Activated T-helper 2 cell treated with anti-CD3 and anti-CD28 coated beads, Interferon-gamma antibody, Interleukin-2, Interleukin-4, amounts not matched to agents 10 μg/mL and 5 μg/mL and 100 μg/mL, durations not matched to agents 14 hours and 24 hours and 36 hours (primary cell): ENCODE measurements at regions not wholly inside any gene's neighbourhood (a gene's known extent, or its start where the extent isn't known, plus 50 kb on each side); places are given as distances from the start of the nearest gene placed in this dataset.

ENCODE experiments used
- DNase-seq: peaks from one replicate; pipeline ENCODE4 v3.0.0; 2021; ENCODE audit warnings: low spot score
- H3K27ac Mint-ChIP-seq: one replicate; pipeline ENCODE4 v1.8.0; 2021; ENCODE audit warnings: mixed read lengths
- H3K27me3 Mint-ChIP-seq: one replicate; pipeline ENCODE4 v1.8.0; 2021; ENCODE audit warnings: low read depth, mixed read lengths
- H3K36me3 Mint-ChIP-seq: one replicate; pipeline ENCODE4 v1.8.0; 2021; ENCODE audit warnings: low read depth, mixed read lengths
- H3K4me1 Mint-ChIP-seq: one replicate; pipeline ENCODE4 v1.8.0; 2021; ENCODE audit warnings: low read depth, mixed read lengths
- H3K4me3 Mint-ChIP-seq: one replicate; pipeline ENCODE4 v1.8.0; 2021; ENCODE audit warnings: low read depth, mild to moderate bottlenecking, moderate library complexity, mixed read lengths
- H3K9me3 Mint-ChIP-seq: one replicate; pipeline ENCODE4 v1.8.0; 2021; ENCODE audit warnings: mixed read lengths
- intact Hi-C: fragments of 100-400 bp; cut with micrococcal nuclease; formaldehyde crosslinking; loops from one replicate; pipeline ENCODE4 v1.15.1; 2023

DNA sequence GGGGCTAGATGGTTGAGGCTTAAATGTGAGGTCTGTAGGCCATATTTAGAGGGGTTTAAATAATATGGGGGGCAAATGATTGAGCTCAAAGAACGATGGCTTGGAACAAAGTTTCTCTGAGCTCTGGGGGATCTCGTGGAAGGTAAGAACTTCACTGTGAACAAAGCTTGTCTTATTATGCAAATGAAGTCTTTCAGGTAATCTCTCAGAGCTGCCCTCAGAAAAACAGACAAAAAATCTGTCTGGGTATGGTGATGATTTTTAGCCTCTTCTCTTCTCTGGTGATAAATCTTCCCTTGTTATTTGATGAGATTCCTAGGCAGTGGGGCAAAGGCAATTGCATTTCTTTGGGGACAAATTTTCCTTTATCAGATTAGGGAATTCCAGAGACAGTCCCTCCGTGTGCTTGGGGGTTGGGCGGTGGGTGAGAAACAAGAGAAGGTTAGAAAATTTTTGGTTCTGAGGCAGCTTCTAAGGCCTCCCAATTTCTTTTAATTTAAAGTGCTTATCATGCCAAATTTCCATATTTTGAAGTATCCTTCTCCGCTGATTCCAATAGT, 760.4 kb downstream of the TSN start:
- DNase-seq = no peak
- Mint-ChIP-seq H3K27ac (no peak overlapping the region), H3K9me3 (no peaks in the 10 kb centered on the region), H3K27me3 (no peaks in the 10 kb centered on the region), H3K4me1 (no peaks in the 10 kb centered on the region), H3K36me3 (no peaks in the 10 kb centered on the region), H3K4me3 (no peak overlapping the region)
- intact Hi-C loops = no loop called here

DNA sequence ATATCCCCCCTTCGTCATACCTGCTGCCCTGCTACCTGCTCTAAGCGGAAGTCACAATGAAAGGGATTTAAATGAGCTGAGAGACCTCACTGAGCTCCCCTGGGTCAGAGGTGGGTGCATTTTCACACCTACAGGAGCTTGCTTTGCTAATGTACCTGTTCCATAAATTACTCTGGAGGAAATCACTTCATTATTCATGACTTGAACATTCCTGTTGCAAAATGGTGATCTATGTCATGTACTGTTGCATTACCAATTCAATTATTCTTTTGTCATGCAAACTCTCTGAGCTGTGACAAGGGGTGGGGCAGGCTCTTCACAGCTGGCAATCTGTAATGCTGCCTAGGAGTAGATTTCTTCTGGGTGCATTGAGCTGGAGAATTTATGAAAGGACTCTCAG, 761.3 kb downstream of the TSN start:
- no peaks in the 10 kb centered on the region for H3K27me3 Mint-ChIP-seq

DNA sequence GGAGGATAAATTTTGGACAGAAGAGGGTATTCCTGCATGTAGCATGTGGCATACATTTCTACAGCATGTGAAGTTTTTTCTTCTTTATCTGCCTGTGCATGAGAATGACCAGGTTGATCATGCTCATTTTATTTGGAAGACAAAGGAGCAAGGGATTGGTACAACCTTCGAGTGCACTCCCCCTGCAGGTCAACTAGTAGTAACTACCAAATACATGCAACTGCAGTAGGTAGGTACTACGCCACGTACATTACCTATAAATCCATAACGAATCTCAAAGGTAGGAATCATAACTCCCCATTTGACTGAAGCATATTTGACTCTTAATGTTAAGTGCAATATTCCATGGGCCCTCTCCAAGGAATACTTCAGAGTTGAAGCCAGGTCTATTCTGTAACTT, 763.9 kb downstream of the TSN start:
- Mint-ChIP-seq H3K27me3 (no peaks in the 10 kb centered on the region), H3K4me3 (no peak overlapping the region), H3K36me3 (no peaks in the 10 kb centered on the region), H3K27ac (no peak overlapping the region), H3K9me3 (no peaks in the 10 kb centered on the region), H3K4me1 (no peaks in the 10 kb centered on the region)
- intact Hi-C loops = no loop called here
- no peak for DNase-seq

More for the DNA sequence above, 761.3 kb downstream of the TSN start:
- Mint-ChIP-seq H3K36me3 (no peaks in the 10 kb centered on the region), H3K4me3 (no peak overlapping the region), H3K27ac (no peak overlapping the region), H3K9me3 (no peaks in the 10 kb centered on the region), H3K4me1 (no peaks in the 10 kb centered on the region)
- DNase-seq = no peak
- intact Hi-C loops = no loop called here

DNA sequence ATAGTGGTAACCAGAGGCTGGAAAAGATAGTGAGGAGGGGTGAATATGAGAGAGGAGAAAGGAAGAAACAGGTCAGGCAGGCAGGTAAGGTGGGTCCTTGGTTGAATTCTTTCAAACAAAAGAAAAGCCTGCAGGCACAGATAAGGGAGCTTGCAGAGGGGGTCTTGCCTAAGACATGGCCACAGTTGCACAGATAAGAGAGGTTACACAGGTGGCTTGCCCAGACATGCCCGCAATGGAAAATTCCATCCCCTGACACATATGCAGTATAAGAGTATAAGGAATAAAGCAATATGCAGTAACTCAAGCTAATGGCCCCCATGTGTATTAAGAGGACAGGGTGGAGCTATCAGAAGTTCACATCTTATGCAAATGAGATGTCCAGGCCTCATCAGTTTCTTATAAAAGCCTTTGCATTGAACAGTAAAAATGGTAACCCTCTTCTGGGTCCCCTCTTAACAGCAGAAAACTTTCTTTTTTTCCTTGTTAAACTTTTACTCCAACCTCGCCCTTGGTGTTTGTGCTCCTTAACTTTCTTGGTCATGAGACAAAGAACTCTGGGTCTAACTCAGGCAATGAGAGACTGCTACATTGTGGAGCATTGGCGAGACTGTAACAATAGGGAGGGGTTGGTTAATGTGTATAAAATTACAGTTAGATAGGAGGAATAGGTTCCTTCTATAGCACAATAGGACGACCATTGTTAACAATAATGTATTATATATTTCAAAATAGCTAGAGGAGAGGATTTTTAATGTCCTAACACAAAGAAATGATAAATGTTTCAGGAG, 764.6 kb downstream of the TSN start:
- no peaks in the 10 kb centered on the region for H3K36me3 Mint-ChIP-seq
- H3K4me1 Mint-ChIP-seq = no peaks in the 10 kb centered on the region
- H3K9me3 Mint-ChIP-seq = no peaks in the 10 kb centered on the region
- H3K27me3 Mint-ChIP-seq = no peaks in the 10 kb centered on the region
- no peak overlapping the region for H3K4me3 Mint-ChIP-seq
- no peak for DNase-seq
- intact Hi-C loops = no loop called here
- H3K27ac Mint-ChIP-seq = no peak overlapping the region

DNA sequence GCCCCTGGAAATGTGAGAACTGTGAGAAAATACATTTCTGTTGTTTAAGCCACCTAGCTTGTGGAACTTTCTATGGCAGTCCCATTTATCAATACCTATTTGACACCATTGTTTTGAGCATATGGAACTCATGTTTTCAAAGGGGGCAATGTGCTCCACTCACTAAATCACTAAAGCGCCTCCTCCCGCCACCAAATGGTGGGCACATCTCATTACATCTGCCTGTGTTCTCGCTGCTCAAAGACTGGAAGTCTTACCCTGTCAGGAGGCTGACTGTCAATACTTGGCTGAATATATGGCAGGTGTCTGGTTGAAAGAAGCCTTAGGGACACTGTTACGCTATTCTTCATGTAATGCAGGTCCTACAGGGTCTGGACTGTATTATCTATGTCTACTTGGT, 767.7 kb downstream of the TSN start:
- Mint-ChIP-seq H3K9me3 (peaks cover 4% of the 10 kb centered on the region), H3K4me1 (no peaks in the 10 kb centered on the region), H3K27ac (no peak overlapping the region), H3K36me3 (no peaks in the 10 kb centered on the region), H3K27me3 (no peaks in the 10 kb centered on the region), H3K4me3 (no peak overlapping the region)
- DNase-seq = no peak
- intact Hi-C loops = no loop called here

DNA sequence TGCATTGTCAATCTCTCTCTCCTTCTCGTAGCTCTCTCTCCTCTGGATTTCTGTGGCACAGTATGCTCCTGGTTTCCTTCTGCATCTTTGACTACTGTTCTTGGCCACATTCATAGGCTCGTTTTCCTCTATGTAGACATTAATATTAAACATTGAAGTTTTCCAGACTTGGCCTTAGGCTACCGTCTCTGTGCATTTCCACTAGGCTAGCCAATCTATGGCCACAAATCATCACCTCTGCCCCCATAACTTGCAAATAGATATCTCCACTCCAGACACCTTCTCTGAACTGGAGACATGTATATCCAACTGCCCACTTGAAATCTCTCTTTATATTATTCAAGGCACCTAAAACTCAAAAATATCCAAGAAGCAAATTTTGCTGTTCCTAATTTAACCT, 768.5 kb downstream of the TSN start:
- H3K27ac Mint-ChIP-seq = no peak overlapping the region
- no peak overlapping the region for H3K4me3 Mint-ChIP-seq
- peaks cover 4% of the 10 kb centered on the region for H3K9me3 Mint-ChIP-seq
- no peaks in the 10 kb centered on the region for H3K27me3 Mint-ChIP-seq
- intact Hi-C loops = no loop called here
- H3K4me1 Mint-ChIP-seq = no peaks in the 10 kb centered on the region
- DNase-seq = no peak
- H3K36me3 Mint-ChIP-seq = no peaks in the 10 kb centered on the region

DNA sequence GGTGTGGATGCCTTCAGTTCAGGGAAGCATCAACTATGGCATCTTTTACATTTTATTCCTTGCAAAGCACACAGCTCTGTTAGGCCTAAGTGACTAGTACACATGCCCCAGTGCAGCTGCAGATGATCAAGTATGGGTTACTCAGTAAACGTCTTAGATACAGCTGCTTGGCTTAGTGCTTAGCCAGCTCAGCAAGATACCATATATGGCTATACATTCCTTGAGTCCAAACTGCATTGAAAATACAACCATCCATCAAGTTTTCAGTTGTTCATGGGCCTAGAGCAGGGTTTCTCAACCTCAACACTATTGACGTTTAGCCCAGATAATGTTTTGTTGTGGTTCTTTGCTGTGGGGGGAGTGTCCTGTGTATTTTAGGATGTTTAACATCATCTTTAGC, 769.9 kb downstream of the TSN start:
- no peaks in the 10 kb centered on the region for H3K36me3 Mint-ChIP-seq
- H3K4me3 Mint-ChIP-seq = no peak overlapping the region
- DNase-seq = no peak
- H3K27ac Mint-ChIP-seq = no peak overlapping the region
- no peaks in the 10 kb centered on the region for H3K27me3 Mint-ChIP-seq
- intact Hi-C loops = no loop called here
- no peaks in the 10 kb centered on the region for H3K4me1 Mint-ChIP-seq
- H3K9me3 Mint-ChIP-seq = peaks cover 10% of the 10 kb centered on the region

DNA sequence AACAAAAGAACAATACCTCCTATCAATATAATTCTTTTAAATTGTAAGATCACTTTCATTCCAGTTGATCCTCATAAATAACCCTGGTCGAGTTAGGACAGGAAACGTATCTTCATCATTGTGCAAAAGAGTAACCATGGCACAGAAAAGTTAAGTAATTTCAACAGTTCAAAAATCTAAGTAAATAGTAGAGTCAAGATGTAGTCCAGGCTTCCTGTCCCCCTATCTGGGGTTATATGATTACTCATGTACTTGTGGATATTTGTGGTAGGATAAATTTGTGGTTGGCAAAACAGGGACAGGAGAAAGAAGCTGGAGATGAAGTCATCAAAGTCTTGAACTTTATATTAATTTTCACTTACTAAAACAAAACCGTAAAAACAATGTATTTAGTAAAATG, 772.6 kb downstream of the TSN start:
- no peak for DNase-seq
- H3K9me3 Mint-ChIP-seq = peaks cover 13% of the 10 kb centered on the region
- no peaks in the 10 kb centered on the region for H3K36me3 Mint-ChIP-seq
- H3K27ac Mint-ChIP-seq = no peak overlapping the region
- intact Hi-C loops = no loop called here
- H3K4me1 Mint-ChIP-seq = no peaks in the 10 kb centered on the region
- H3K27me3 Mint-ChIP-seq = no peaks in the 10 kb centered on the region
- no peak overlapping the region for H3K4me3 Mint-ChIP-seq

DNA sequence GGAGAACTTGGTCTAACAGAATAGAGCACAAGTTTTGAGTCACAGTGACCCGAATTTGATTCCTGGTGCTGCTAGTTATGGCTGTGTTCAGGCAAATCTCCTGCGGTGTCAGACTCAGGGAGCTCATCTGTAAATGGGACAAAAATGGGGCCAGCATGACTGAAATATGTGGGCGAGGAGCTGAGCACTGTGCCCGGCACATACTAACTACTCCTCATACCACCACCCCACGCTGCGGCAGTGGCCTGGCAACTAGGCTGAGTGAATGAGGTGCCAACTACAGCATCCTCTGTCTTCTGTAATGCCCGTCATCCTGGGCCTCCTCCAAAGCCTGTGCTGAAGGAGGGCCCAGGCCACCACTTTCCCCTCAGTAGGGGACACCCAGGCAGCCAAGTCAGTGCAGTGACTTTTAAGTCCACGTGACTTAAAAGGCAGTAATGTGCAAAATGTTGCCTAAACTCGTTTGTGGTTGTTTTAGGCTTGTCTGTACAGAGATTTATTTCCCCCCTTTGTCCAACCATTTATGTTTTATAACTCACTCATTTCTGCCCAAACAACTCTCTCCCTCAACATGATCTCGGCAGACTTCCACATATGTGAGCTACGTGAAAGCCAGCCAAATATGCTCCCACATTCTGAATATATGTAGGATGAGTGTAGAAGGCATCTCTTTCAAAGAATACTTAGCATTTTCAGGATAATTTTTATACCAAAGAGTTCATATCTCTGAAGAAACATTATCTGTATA, 773.7 kb downstream of the TSN start:
- no peaks in the 10 kb centered on the region for H3K36me3 Mint-ChIP-seq
- H3K27me3 Mint-ChIP-seq = no peaks in the 10 kb centered on the region
- intact Hi-C loops = no loop called here
- no peak for DNase-seq
- no peaks in the 10 kb centered on the region for H3K4me1 Mint-ChIP-seq
- no peak overlapping the region for H3K4me3 Mint-ChIP-seq
- no peak overlapping the region for H3K27ac Mint-ChIP-seq
- peaks cover 13% of the 10 kb centered on the region for H3K9me3 Mint-ChIP-seq

DNA sequence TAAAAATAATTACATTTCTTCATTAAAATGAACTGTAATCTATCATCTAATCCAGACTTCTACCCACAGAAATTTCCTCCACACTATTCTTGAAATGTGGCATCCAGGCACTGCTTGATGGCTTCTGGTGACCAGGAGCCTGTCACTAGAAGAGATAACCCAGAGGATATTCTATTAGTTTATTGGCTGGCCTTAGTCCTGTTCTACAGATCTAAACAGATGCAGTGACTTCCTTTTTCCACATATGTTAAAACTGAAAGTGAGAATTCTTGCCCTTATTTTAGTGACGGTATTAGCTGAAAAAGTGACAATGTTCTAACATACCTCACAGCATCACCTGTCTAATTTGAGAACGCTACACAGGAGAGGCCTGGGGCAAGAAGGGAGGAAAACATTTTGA, 775.4 kb downstream of the TSN start:
- Mint-ChIP-seq H3K4me1 (no peaks in the 10 kb centered on the region), H3K4me3 (no peak overlapping the region), H3K27ac (no peak overlapping the region), H3K9me3 (peaks cover 13% of the 10 kb centered on the region), H3K36me3 (no peaks in the 10 kb centered on the region), H3K27me3 (no peaks in the 10 kb centered on the region)
- DNase-seq = no peak
- intact Hi-C loops = no loop called here

DNA sequence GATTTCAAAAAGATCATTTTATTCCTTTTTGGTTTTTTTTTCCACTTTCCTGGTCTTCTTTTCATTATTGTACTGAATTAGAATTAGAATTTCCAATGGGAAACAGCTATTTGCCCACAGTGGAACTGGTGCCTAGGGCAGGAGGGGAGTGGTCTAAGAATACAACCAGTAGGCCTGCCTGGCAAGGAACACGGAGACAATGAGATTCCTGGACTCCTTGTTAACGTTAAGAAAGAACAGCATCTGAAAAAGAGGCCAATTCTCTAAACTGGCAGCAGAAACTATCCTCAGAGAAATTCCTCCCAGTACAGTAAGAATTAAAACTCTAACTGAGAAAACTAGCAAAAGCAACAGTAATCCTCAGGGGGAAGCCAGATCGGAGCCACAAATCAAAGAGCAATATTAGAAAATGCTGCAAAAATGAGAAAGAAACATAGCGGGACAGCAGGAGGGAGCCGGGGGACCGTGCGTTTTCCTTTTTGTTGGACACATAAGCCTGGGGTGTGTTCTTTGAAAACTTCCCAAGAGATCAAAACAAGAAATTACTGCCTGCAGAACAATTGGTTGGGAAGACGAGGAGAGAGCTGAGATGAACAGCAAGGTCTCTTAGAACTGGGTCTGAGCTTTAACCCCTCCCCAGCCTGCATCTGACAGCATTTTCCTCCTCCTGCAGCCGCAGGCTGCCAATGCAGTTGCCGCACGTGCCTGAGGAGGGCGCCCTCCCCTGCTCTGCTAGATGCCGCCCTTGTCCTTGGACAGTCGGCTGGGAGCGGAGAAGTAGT, 776.0 kb downstream of the TSN start:
- no peaks in the 10 kb centered on the region for H3K4me1 Mint-ChIP-seq
- intact Hi-C loops = no loop called here
- H3K36me3 Mint-ChIP-seq = no peaks in the 10 kb centered on the region
- H3K9me3 Mint-ChIP-seq = peaks cover 13% of the 10 kb centered on the region
- H3K4me3 Mint-ChIP-seq = no peak overlapping the region
- no peak for DNase-seq
- H3K27ac Mint-ChIP-seq = no peak overlapping the region
- no peaks in the 10 kb centered on the region for H3K27me3 Mint-ChIP-seq

DNA sequence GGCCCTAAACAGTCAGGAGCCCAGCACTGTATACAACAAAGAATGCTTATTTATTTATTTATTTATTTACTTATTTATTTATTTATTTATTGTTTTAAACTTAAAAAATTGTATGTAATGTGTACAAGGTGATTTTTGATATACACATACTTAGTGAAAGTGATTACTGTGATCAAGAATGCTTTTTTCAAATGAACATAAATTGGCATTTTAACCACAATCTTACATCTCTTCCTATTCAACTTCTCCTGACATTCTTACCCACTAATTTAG, 776.6 kb downstream of the TSN start:
- intact Hi-C loops = no loop called here
- H3K4me3 Mint-ChIP-seq = no peak overlapping the region
- DNase-seq = no peak
- peaks cover 10% of the 10 kb centered on the region for H3K9me3 Mint-ChIP-seq
- no peaks in the 10 kb centered on the region for H3K36me3 Mint-ChIP-seq
- no peaks in the 10 kb centered on the region for H3K27me3 Mint-ChIP-seq
- H3K27ac Mint-ChIP-seq = no peak overlapping the region
- H3K4me1 Mint-ChIP-seq = no peaks in the 10 kb centered on the region

DNA sequence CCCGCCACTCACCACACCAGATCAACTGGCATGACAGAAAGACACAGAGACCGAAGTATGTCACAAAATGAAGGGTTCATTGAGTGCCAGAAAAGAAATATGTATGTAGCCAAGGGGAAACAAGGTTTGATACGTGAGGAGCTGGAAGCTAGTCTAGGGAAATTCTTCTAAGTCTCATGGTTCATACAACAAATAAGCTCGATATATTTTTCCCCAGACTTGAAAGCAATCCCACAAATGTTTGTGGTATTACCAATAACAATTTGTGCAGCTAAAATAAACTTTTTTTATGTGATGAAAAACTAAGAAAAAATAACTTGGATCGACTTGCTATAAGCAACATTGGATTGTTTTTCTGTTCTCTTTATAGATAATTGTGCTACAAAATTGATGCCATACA, 777.0 kb downstream of the TSN start:
- Mint-ChIP-seq H3K4me1 (no peaks in the 10 kb centered on the region), H3K9me3 (peaks cover 10% of the 10 kb centered on the region), H3K36me3 (no peaks in the 10 kb centered on the region), H3K4me3 (no peak overlapping the region), H3K27me3 (no peaks in the 10 kb centered on the region), H3K27ac (no peak overlapping the region)
- no peak for DNase-seq
- intact Hi-C loops = no loop called here
